AG04450 (cell line): ENCODE measurements at regions not wholly inside any gene's neighbourhood (a gene's known extent, or its start where the extent isn't known, plus 50 kb on each side); places are given as distances from the start of the nearest gene placed in this dataset.
A peak's percentile ranks its signal among the peaks of the same experiment; 100 is the strongest.

Experiments used
- CTCF ChIA-PET: fragments of 300-600, 350-600 bp; formaldehyde crosslinking; extraction: SDS; loops from one replicate; lab custom pipeline; 2022; ENCODE audit warnings: antibody characterized with exemption, inconsistent platforms; lab: Charles Lee
- POLR2A ChIA-PET: fragments of 350-600 bp; formaldehyde crosslinking; extraction: SDS; loops from one replicate; lab custom pipeline; 2021; ENCODE audit warnings: antibody characterized with exemption, inconsistent platforms; lab: Yijun Ruan, JAX
- DNase-seq: peaks from one replicate; pipeline ENCODE4 v3.0.0-alpha.2; 2011; ENCODE audit warnings: low read depth, low spot score
- H3K27ac ChIP-seq: one replicate; pipeline ENCODE4 v1.5.1; 2012; ENCODE audit warnings: low read depth, low read length, control low read depth
- H3K27me3 ChIP-seq: one replicate; pipeline ENCODE4 v1.6.0; 2012; ENCODE audit warnings: low read length; ENCODE audit not compliant: control insufficient read depth, insufficient read depth
- H3K4me3 ChIP-seq: 2 replicates; pipeline ENCODE4 v1.5.1; 2011; ENCODE audit warnings: mild to moderate bottlenecking, low read depth, low read length, control low read depth
- H3K9me3 ChIP-seq: 2 replicates; pipeline ENCODE4 v1.5.1; 2012; ENCODE audit warnings: low read length; ENCODE audit not compliant: control insufficient read depth, insufficient read depth
- TF ChIP-seq, protein P1 (sequence below): IDR thresholded peaks from 2 replicates; pipeline ENCODE4 v1.5.1; 2011; ENCODE audit warnings: low read depth, low read length, control low read depth, inconsistent platforms

DNA sequence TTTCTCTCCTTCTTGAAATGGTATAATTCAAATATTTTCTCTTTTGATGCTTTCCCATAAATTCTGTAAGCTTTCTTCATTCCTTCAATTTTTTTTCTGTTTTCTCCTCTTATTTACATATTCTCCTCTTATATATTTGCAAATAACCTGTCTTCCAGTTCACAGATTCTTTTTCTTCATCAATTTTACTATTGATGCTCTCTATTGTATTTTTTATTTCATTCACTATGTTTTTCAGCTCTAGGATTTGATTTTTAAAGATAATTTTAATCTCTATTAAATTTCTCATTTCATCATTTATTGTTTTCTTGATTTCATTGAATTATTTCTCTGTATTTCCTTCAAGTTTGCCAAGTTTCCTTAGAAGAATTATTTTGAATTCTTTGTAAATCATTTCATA lies 54.0 kb upstream of the PRPS1L1 start:
- DNase-seq: no peak
- Histone ChIP-seq H3K27me3 (no peaks in the 10 kb centered on the region), H3K9me3 (peaks cover 5% of the 10 kb centered on the region), H3K27ac (no peak overlapping the region), H3K4me3 (no peak overlapping the region)
- ChIA-PET CTCF (no interaction called here), POLR2A (no interaction called here)
- TF ChIP-seq, protein P1, sequence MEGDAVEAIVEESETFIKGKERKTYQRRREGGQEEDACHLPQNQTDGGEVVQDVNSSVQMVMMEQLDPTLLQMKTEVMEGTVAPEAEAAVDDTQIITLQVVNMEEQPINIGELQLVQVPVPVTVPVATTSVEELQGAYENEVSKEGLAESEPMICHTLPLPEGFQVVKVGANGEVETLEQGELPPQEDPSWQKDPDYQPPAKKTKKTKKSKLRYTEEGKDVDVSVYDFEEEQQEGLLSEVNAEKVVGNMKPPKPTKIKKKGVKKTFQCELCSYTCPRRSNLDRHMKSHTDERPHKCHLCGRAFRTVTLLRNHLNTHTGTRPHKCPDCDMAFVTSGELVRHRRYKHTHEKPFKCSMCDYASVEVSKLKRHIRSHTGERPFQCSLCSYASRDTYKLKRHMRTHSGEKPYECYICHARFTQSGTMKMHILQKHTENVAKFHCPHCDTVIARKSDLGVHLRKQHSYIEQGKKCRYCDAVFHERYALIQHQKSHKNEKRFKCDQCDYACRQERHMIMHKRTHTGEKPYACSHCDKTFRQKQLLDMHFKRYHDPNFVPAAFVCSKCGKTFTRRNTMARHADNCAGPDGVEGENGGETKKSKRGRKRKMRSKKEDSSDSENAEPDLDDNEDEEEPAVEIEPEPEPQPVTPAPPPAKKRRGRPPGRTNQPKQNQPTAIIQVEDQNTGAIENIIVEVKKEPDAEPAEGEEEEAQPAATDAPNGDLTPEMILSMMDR: no peak

DNA sequence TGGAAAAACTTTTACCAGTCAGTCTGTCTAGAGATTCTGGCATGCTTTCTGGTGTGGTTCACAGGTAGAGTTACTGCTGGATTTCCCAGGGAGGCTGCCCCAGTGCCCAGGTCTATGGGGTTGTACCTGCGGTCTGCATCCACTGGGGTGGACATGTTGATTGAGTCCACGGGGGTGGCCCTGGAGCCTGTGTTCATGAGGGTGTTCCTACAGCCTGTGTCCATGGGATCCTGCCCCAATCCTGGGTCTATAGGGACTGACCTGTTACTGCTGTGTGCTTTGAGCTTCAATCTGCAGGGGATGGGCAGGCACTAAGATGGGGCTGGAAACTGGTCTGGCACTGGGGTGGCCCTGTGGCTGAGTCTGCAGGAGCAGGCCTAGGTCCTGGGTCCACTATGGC lies 54.5 kb upstream of the PRPS1L1 start:
- TF ChIP-seq, protein P1: no peak
- ChIA-PET POLR2A (no interaction called here), CTCF (no interaction called here)
- no peak for DNase-seq
- Histone ChIP-seq H3K27ac (no peak overlapping the region), H3K9me3 (peaks cover 5% of the 10 kb centered on the region), H3K4me3 (no peak overlapping the region), H3K27me3 (peaks cover 2% of the 10 kb centered on the region)

DNA sequence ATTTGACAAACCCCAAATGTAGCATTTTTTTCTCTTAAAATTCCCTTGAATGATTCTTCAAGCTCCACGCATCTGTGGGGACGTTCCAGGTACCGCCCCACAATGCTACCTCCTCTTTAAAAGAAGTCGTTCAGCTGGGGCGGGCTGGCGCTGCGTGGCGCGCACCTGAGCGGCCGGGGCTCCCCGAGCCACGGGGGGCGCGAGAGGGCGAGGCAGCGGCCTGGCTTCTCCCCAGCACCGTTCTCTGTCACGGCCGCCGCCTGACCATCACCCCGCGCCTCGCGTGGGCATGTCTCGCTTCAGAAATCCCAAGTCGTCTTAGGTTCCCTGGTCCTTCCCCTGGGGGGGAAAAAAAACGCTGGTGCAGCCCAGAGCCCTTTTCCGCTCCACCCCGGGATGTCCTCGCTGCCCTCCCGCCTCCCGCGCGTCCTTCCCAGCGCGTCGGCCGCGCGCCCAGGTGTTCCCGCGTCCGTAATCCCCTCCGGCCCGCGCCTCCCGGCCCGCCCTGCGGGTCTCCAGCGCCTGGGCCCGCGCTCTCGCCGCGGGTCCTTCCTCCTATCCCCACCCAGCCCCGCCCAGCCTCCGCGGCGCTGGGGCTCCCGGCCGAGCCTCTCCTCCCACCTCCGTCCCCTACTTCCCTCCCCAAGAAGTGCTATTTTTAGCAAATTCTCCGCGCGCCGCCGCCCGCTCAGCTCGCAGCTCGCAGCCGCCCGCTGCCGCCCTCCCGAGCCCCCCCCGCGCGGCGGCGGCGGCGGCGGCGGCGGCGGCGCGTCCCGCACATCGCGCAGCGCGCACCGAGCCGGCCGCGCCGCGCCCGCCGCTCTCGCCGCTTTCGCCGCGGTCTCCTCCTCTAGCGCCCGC lies 58.7 kb upstream of the PRPS1L1 start:
- H3K27ac ChIP-seq: no peak overlapping the region
- ChIA-PET POLR2A (no interaction called here), CTCF (no interaction called here)

DNA sequence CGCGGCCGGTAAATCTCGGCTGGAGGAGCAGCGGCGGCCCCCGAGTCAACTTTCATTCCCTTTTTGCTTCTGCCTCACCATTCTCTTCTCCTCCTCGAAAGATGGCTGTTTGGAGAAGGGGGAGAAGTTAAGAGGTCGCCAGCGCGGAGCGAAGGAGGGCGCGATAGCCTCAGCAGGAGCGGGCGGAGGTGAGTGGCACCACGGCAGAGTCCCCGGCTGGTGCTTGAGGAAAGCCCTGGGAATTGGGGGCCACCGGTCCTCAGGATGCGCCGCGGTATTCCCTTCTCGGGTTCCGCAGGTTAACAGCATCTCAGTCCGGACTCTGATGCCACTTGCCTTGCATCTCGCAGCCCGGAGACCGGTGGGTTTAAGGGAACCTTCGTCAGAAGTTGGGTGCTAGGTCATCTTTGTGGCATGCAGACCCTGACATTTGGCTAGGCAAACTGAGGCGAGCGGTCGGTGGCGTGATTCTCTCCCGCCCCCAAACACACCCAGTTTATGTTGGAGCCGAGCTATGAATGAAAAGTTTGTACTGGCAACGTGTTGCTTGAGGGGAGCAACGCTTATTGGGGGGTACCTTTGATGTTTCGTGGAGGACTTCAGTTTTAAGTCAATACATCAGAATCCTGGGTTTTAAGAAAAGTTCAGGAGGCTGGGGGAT lies 59.5 kb upstream of the PRPS1L1 start:
- TF ChIP-seq, protein P1: no peak
- no peak overlapping the region for H3K27ac ChIP-seq
- CTCF ChIA-PET: no interaction called here
- POLR2A ChIA-PET: no interaction called here
- H3K9me3 ChIP-seq: peaks cover 4% of the 10 kb centered on the region
- H3K4me3 ChIP-seq: peak overlapping the region; percentile 62
- DNase-seq: no peak
- H3K27me3 ChIP-seq: peaks cover 24% of the 10 kb centered on the region

More for the DNA sequence above, 58.7 kb upstream of the PRPS1L1 start:
- DNase-seq: no peak
- TF ChIP-seq, protein P1: no peak
- H3K27me3 ChIP-seq: peaks cover 24% of the 10 kb centered on the region
- H3K9me3 ChIP-seq: peaks cover 5% of the 10 kb centered on the region
- peak overlapping the region; percentile 62 for H3K4me3 ChIP-seq

DNA sequence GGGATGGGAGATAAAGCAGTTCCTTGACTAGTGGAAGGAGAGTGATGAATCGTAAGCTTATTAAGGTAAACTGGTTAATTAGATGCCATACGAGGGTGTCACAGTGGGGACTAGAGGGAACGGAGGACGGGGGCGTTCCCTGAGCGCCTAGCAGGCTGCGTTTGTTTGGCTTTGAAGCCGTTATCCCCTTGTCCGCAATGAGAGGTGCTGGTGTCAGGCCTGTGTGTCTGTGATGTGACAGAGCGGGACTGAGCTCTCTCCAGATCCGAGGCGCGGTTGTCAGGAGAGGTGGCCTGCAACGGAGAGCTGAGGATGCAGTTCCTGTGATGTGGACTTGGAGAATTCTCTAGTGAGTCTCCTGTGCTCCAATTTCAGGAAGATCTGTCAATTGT lies 60.0 kb upstream of the PRPS1L1 start:
- no peak for DNase-seq
- ChIA-PET POLR2A (no interaction called here), CTCF (no interaction called here)
- H3K27me3 ChIP-seq: peaks cover 24% of the 10 kb centered on the region
- no peak overlapping the region for H3K27ac ChIP-seq
- H3K9me3 ChIP-seq: no peaks in the 10 kb centered on the region; the same call in 1 of the 2 replicates
- no peak overlapping the region for H3K4me3 ChIP-seq
- TF ChIP-seq, protein P1: no peak
